Sigmoid colon (tissue), 4 donors: ENCODE measurements at regions not wholly inside any gene's neighbourhood (a gene's known extent, or its start where the extent isn't known, plus 50 kb on each side); places are given as distances from the start of the nearest gene placed in this dataset.

Experiments used
- EP300 ChIP-seq, 4 donors: sonication (generic); formaldehyde crosslinking; IDR thresholded peaks; one replicate each; pipeline ENCODE4 v1.6.1; 2017; ENCODE audit warnings: antibody characterized with exemption in 4 of 4
- POLR2A ChIP-seq, 2 donors: fragments of 450-650 bp; IDR thresholded peaks; one replicate each; pipeline ENCODE4 v1.6.1; 2016; ENCODE audit warnings: antibody characterized with exemption in 2 of 2, mild to moderate bottlenecking in 2 of 2, moderate library complexity in 2 of 2
- POLR2AphosphoS5 ChIP-seq, 4 donors: sonication (generic); formaldehyde crosslinking; IDR thresholded peaks; one replicate each; pipeline ENCODE4 v1.6.1; 2017; ENCODE audit warnings: antibody characterized with exemption in 4 of 4
- TF ChIP-seq, protein P1 (sequence below), 4 experiments: fragments of 450-650 bp in 3 of 4; fragments of 200-600 bp in 1 of 4; IDR thresholded peaks; one replicate each; pipeline ENCODE4 v1.5.1; 2016 to 2019; ENCODE audit warnings: antibody characterized with exemption in 4 of 4, mild to moderate bottlenecking in 3 of 4, moderate library complexity in 2 of 4

DNA sequence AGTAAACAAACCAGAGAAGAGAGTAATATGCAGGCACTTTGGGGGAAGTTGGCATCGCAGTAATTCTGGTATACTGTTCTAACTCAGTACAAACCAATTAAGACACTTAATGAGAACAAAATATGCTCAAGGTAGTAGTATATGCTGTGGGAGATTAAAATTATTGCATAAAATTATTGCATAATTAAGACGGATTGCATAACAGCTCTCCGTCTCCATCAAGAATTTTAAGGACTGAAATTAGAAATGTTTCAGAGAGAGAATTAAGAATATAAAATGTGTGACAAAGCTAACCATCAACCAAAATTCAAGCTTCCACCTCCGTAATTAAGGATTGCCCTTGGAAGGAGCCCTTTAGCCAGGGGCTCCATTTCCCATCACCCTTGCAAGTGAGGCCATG is 428.5 kb downstream of the ETS1 start:
- TF ChIP-seq, protein P1, sequence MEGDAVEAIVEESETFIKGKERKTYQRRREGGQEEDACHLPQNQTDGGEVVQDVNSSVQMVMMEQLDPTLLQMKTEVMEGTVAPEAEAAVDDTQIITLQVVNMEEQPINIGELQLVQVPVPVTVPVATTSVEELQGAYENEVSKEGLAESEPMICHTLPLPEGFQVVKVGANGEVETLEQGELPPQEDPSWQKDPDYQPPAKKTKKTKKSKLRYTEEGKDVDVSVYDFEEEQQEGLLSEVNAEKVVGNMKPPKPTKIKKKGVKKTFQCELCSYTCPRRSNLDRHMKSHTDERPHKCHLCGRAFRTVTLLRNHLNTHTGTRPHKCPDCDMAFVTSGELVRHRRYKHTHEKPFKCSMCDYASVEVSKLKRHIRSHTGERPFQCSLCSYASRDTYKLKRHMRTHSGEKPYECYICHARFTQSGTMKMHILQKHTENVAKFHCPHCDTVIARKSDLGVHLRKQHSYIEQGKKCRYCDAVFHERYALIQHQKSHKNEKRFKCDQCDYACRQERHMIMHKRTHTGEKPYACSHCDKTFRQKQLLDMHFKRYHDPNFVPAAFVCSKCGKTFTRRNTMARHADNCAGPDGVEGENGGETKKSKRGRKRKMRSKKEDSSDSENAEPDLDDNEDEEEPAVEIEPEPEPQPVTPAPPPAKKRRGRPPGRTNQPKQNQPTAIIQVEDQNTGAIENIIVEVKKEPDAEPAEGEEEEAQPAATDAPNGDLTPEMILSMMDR (IDR thresholded peaks at IDR 0.05): no peak
- TF ChIP-seq POLR2AphosphoS5 (IDR thresholded peaks at IDR 0.05): no peak
- no peak for TF ChIP-seq EP300 (IDR thresholded peaks at IDR 0.05)
- no peak for TF ChIP-seq POLR2A (IDR thresholded peaks at IDR 0.05)
